ENCODE measurements at regions not wholly inside any gene's neighbourhood (a gene's known extent, or its start where the extent isn't known, plus 50 kb on each side); places are given as distances from the start of the nearest gene placed in this dataset.
A peak's percentile ranks its signal among the peaks of the same experiment; 100 is the strongest.
"Not testable (repeated sequence)": the region's sequence is repeated elsewhere in the genome, so short reads cannot be mapped to it uniquely, and the experiment has no call there.

DNA sequence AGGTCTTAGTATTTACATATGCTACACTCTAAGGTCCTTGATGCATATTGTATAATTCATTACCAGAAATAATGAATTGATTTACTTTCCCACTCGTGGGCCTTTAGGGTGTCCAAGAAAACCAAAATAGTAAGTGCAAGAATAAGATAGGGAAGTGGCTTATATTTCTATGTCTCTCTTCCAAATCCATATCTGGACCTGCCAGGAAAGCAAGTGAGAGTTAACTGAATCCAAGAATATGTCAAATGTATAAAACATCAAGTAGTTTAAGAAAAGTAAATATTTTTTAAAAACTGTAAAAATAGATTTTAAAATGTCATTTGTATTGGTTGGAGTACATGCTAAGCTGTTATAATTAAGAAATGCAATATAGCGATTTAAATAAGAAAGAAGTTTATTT is 1072.1 kb downstream of the OTOL1 start:
- Histone ChIP-seq H3K27ac (no peak overlapping the region), H3K9me3 (no peaks in the 10 kb centered on the region), H3K4me3 (no peak overlapping the region), H3K36me3 (no peaks in the 10 kb centered on the region), H3K4me1 (no peaks in the 10 kb centered on the region), H3K27me3 (no peaks in the 10 kb centered on the region)
- 51 to 65% (median 62%) methylated on average over 2 of the region's 2 CpGs for WGBS, 5 donors
- intact Hi-C loops (cut with DNase I; ENCODE audit: low total_unique reads): no loop called here
- TF ChIP-seq POLR2A (IDR thresholded peaks at IDR 0.05): no peak
- no peak for TF ChIP-seq POLR2AphosphoS5 (IDR thresholded peaks at IDR 0.05)
- no peak for TF ChIP-seq EP300 (IDR thresholded peaks at IDR 0.05)
- DNase-seq: no peak

GRCh38 chr3:162569314-162569713 is 1072.7 kb downstream of the OTOL1 start:
- Histone ChIP-seq H3K4me1 (no peaks in the 10 kb centered on the region), H3K4me3 (no peak overlapping the region), H3K27ac (no peak overlapping the region), H3K36me3 (no peaks in the 10 kb centered on the region), H3K9me3 (no peaks in the 10 kb centered on the region), H3K27me3 (no peaks in the 10 kb centered on the region)
- intact Hi-C loops (cut with DNase I; ENCODE audit: low total_unique reads): no loop called here
- TF ChIP-seq POLR2AphosphoS5 (IDR thresholded peaks at IDR 0.05) (no peak), CTCF (IDR thresholded peaks at IDR 0.05) (no peak), EP300 (IDR thresholded peaks at IDR 0.05) (no peak), POLR2A (IDR thresholded peaks at IDR 0.05) (no peak)
- peak in 1 of 2 donors; percentile 25 for DNase-seq
- 8 to 34% (median 11%) methylated on average over 3 of the region's 3 CpGs for WGBS, 5 donors

- Histone ChIP-seq H3K27ac (no peak overlapping the region), H3K4me1 (no peaks in the 10 kb centered on the region), H3K27me3 (no peaks in the 10 kb centered on the region), H3K36me3 (no peaks in the 10 kb centered on the region), H3K4me3 (no peak overlapping the region), H3K9me3 (no peaks in the 10 kb centered on the region)
- intact Hi-C loops (cut with DNase I; ENCODE audit: low total_unique reads): no loop called here
- no peak for TF ChIP-seq POLR2AphosphoS5 (IDR thresholded peaks at IDR 0.05)
- DNase-seq: no peak
These were observed 1088.4 kb downstream of the OTOL1 start for GRCh38 chr3:162584986-162585385.

DNA sequence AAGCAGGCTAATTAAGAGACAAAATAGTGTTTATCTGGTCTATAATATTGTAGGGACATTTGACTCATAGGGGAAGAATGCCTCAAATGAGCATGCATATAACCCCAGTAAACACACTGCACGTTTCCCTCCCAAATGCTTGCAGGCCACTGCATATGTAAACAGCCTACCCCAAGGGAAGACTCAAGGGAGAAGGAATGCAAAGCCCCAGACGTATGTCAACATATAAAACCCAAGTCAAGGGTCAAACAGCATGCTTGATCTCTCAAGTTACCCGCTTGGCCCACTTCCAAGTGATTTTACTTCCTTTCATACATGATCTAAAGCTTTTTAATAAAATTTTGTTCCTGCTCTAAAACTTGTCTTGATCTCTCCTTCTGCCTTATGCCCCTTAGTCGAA is 1090.0 kb downstream of the OTOL1 start:
- no peaks in the 10 kb centered on the region for H3K27me3 ChIP-seq
- WGBS, 5 donors: 37 to 48% (median 45%) methylated on average over 4 of the region's 4 CpGs
- peak in 1 of 2 donors; percentile 3 for DNase-seq
- H3K27ac ChIP-seq: no peak overlapping the region
- intact Hi-C loops (cut with DNase I; ENCODE audit: low total_unique reads): no loop called here
- no peaks in the 10 kb centered on the region for H3K9me3 ChIP-seq
- H3K4me1 ChIP-seq: no peaks in the 10 kb centered on the region
- no peak overlapping the region for H3K4me3 ChIP-seq
- TF ChIP-seq EP300 (IDR thresholded peaks at IDR 0.05) (no peak), POLR2A (IDR thresholded peaks at IDR 0.05) (no peak), POLR2AphosphoS5 (IDR thresholded peaks at IDR 0.05) (no peak), CTCF (IDR thresholded peaks at IDR 0.05) (no peak)
- H3K36me3 ChIP-seq: no peaks in the 10 kb centered on the region

- intact Hi-C loops (cut with DNase I; ENCODE audit: low total_unique reads): no loop called here
- no peak overlapping the region for H3K4me3 ChIP-seq
- no peak for DNase-seq
- H3K9me3 ChIP-seq: peaks cover 0 to 17% (median 0%) of the 10 kb centered on the region in 4 donors
- TF ChIP-seq EP300 (IDR thresholded peaks at IDR 0.05) (no peak), CTCF (IDR thresholded peaks at IDR 0.05) (no peak), POLR2A (IDR thresholded peaks at IDR 0.05) (no peak)
- no peaks in the 10 kb centered on the region for H3K36me3 ChIP-seq
- no peak overlapping the region for H3K27ac ChIP-seq
- no peaks in the 10 kb centered on the region for H3K27me3 ChIP-seq
- H3K4me1 ChIP-seq: no peaks in the 10 kb centered on the region
- 29 to 41% (median 40%) methylated on average over 1 of the region's 1 CpG for WGBS, 5 donors
These were observed 1100.6 kb downstream of the OTOL1 start for GRCh38 chr3:162597226-162597625.

GRCh38 chr3:162598500-162598899 is 1101.9 kb downstream of the OTOL1 start:
- not testable (repeated sequence) for H3K27me3 ChIP-seq

DNA sequence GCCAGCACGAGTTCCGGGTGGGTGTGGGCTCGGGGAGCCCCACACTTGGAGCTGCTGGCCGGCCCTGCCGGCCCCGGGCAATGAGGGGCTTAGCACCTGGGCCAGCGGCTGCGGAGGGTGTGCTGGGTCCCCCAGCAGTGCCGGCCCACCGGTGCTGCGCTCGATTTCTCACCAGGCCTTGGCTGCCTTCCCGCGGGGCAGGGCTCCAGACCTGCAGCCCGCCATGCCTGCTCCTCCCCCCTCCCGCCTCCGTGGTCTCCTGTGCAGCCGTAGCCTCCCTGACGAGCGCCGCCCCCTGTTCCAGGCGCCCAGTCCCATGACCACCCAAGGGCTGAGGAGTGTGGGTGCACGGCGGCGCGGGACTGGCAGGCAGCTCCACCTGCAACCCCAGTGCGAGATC is 1103.1 kb downstream of the OTOL1 start:
- H3K36me3 ChIP-seq; H3K4me3 ChIP-seq; H3K4me1 ChIP-seq; H3K27ac ChIP-seq; intact Hi-C loops (cut with DNase I; ENCODE audit: low total_unique reads); H3K27me3 ChIP-seq; DNase-seq: not testable (repeated sequence)
- WGBS, 5 donors: 91 to 98% (median 97%) methylated on average over 23 to 27 of the region's 27 CpGs
- H3K9me3 ChIP-seq: peaks cover 0 to 29% (median 0%) of the 10 kb centered on the region in 4 donors

More at GRCh38 chr3:162598500-162598899, 1101.9 kb downstream of the OTOL1 start:
- H3K36me3 ChIP-seq; intact Hi-C loops (cut with DNase I; ENCODE audit: low total_unique reads); H3K4me1 ChIP-seq; H3K27ac ChIP-seq; H3K4me3 ChIP-seq: not testable (repeated sequence)
- 30 to 48% (median 42%) methylated on average over 4 of the region's 4 CpGs for WGBS, 5 donors
- DNase-seq: peak in 1 of 2 donors; percentile 17
- peaks cover 0 to 22% (median 0%) of the 10 kb centered on the region in 4 donors for H3K9me3 ChIP-seq
